ENCODE measurements at regions not wholly inside any gene's neighbourhood (a gene's known extent, or its start where the extent isn't known, plus 50 kb on each side); places are given as distances from the start of the nearest gene placed in this dataset.

- TF ChIP-seq CTCF (IDR thresholded peaks at IDR 0.05) (no peak), POLR2A (IDR thresholded peaks at IDR 0.05) (no peak)
Measured at GRCh38 chr3:139234491-139234890, 109.3 kb upstream of the MRPS22 start.
